Stimulated activated naive CD8-positive, alpha-beta T cell treated with anti-CD3 and anti-CD28 coated beads, Interleukin-15, amount 100 ng/mL, for 72 hours (primary cell): ENCODE measurements at regions not wholly inside any gene's neighbourhood (a gene's known extent, or its start where the extent isn't known, plus 50 kb on each side); places are given as distances from the start of the nearest gene placed in this dataset.
"Not testable (repeated sequence)": the region's sequence is repeated elsewhere in the genome, so short reads cannot be mapped to it uniquely, and the experiment has no call there.

Experiments
- ATAC-seq: fragments of 150-1000 bp; cut with Tn5 transposase; 2 replicates; pipeline ENCODE4 v1.10.0; 2021; ENCODE audit warnings: mild to moderate bottlenecking, moderate library complexity
- DNase-seq, 2 donors: peaks; one replicate each; pipeline ENCODE4 v3.0.0; 2021 to 2022
- H3K27ac Mint-ChIP-seq, 2 donors: one replicate each; pipeline ENCODE4 v1.8.0; 2022; ENCODE audit warnings: mild to moderate bottlenecking in 2 of 2, mixed read lengths in 2 of 2, moderate library complexity in 2 of 2
- H3K27me3 Mint-ChIP-seq: one replicate; pipeline ENCODE4 v1.8.0; 2022; ENCODE audit warnings: mixed read lengths
- H3K4me1 Mint-ChIP-seq: one replicate; pipeline ENCODE4 v1.8.0; 2022; ENCODE audit warnings: mild to moderate bottlenecking, mixed read lengths
- H3K4me3 Mint-ChIP-seq, 2 donors: one replicate each; pipeline ENCODE4 v1.8.0; 2022; ENCODE audit warnings: mild to moderate bottlenecking in 2 of 2, mixed read lengths in 2 of 2, moderate library complexity in 1 of 2
- H3K9me3 Mint-ChIP-seq, 2 donors: one replicate each; pipeline ENCODE4 v1.8.0; 2022; ENCODE audit warnings: mixed read lengths in 2 of 2

DNA sequence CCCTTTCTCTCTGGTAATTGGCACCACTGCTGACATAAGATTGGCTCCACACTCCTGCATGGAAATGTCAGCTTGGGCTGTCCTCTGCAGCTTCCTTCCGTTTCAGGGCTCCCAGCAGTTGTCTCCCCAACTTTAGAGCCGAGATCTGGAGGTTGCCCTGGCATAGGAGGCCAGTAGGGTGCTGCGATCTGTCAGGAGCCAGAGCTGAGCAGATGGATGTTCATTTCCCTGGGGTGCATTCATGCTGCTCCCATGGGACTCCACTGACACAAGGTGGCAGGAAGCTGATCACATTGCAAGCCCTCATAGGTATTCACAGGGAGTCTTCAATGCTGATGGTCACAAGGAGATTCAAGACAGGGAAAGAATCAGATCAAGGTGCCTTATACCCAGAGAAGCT lies 116.6 kb upstream of the RAI2 start:
- H3K9me3 Mint-ChIP-seq = no peaks in the 10 kb centered on the region
- DNase-seq (no peak), ATAC-seq (no peak)
- no peaks in the 10 kb centered on the region for H3K4me1 Mint-ChIP-seq
- H3K27me3 Mint-ChIP-seq = no peaks in the 10 kb centered on the region
- H3K4me3 Mint-ChIP-seq = no peak overlapping the region
- no peak overlapping the region for H3K27ac Mint-ChIP-seq

DNA sequence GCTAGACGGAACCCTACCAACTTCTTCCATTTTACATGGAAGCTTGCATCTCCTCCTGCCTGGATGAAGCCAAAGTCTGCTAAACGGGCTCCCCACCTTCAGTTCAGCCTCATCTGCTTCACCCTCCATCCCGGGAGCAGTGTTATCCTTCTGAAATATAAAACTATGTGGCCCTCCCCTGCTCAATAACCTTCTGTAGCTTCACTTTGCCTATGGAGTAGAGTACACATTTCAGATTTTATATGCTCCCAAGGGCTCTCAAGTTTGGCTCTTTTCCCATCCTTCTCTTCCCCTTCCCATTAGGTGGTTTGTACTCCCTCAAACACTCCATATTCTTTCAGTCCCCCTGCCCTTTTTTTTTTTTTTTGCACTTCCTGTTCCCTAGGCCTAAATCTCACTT lies 115.9 kb upstream of the RAI2 start:
- H3K27me3 Mint-ChIP-seq = no peaks in the 10 kb centered on the region
- H3K4me3 Mint-ChIP-seq = no peak overlapping the region
- ATAC-seq (no peak), DNase-seq (no peak)
- H3K27ac Mint-ChIP-seq = no peak overlapping the region
- no peaks in the 10 kb centered on the region for H3K9me3 Mint-ChIP-seq
- H3K4me1 Mint-ChIP-seq = no peaks in the 10 kb centered on the region

DNA sequence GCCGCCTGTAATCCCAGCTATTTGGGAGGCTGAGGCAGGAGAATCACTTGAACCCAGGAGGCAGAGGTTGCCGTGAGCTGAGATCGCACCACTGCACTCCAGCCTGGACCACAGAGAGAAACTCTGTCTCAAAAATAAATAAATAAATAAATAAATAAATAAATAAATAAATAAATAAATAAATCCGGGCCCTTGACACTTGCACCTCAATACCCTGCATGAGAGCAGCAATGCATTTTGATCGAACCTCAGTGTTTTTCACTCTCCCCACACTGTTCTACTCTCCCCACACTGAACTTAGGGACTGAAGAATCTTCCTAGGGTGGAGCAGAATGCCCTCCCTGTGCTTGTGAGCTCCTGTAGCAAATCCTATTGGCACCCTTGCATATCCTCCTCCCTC lies 114.3 kb upstream of the RAI2 start:
- not testable (repeated sequence) for H3K4me1 Mint-ChIP-seq, H3K27ac Mint-ChIP-seq, H3K9me3 Mint-ChIP-seq, ATAC-seq, H3K4me3 Mint-ChIP-seq, H3K27me3 Mint-ChIP-seq, DNase-seq

DNA sequence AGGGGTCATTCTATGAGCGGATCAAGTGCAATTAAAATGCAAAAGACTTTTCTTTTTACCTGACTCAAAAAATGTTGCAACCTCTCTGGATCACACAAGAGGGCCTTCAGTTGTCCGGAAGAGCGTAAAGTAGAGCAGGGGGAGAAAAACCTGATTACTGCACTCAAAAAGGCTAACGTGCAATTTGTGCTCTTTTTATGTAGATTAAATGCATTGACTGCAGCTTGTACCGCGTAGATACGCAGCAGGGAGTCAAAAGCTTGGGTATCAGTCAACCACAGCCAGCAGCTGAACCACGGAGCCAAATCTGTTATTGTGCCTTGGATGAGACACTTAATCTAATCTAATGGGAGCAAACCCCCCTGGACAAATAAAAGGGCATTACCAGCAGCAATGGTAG lies 107.3 kb upstream of the RAI2 start:
- no peaks in the 10 kb centered on the region for H3K4me1 Mint-ChIP-seq
- no peaks in the 10 kb centered on the region for H3K27me3 Mint-ChIP-seq
- DNase-seq (no peak), ATAC-seq (no peak)
- H3K4me3 Mint-ChIP-seq = no peak overlapping the region
- no peaks in the 10 kb centered on the region for H3K9me3 Mint-ChIP-seq
- no peak overlapping the region for H3K27ac Mint-ChIP-seq

DNA sequence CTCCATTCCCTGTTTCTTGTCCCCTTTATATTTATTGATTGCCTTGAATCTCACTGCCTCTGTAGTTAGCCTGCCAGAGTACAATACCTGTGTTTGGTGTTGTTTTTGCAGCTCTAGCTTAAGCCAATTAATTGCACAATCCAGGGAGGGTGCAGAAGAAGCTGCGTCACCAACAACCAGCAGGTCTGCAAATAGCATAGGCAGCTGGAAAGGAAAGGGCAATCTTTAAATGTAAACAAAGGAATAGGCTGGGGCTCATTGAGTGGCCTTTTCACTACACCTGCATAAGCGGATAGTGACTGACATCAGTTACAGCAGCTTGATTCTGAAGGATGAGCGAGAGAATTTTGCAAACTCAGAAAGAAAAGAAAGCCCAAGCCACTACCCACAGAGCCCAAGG lies 106.8 kb upstream of the RAI2 start:
- no peaks in the 10 kb centered on the region for H3K9me3 Mint-ChIP-seq

DNA sequence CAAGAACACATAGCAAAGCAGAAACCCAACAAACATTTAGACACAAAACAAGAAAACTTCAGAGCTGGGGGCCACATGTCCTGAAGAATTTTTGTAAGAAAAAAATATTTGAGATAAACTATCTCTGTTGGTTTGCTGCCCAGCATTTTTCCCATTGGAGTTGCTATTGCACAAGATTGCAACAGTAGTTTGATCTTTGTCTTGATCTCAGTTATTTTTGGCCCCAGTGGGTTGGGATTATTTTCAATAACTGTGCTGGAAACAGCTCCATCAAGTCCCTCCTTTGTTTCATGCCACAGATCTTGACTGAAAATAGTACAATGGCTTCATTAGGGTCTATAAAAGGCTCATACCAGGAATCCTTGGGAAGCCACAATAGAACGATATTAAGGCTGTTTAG lies 103.8 kb upstream of the RAI2 start:
- Mint-ChIP-seq H3K4me3 (no peak overlapping the region), H3K27me3 (no peaks in the 10 kb centered on the region), H3K27ac (no peak overlapping the region), H3K9me3 (no peaks in the 10 kb centered on the region), H3K4me1 (no peaks in the 10 kb centered on the region)
- no peak for ATAC-seq
- DNase-seq = no peak

More for the DNA sequence above, 106.8 kb upstream of the RAI2 start:
- no peak overlapping the region for H3K27ac Mint-ChIP-seq
- H3K4me3 Mint-ChIP-seq = no peak overlapping the region
- DNase-seq = no peak
- ATAC-seq = no peak
- no peaks in the 10 kb centered on the region for H3K27me3 Mint-ChIP-seq
- no peaks in the 10 kb centered on the region for H3K4me1 Mint-ChIP-seq

DNA sequence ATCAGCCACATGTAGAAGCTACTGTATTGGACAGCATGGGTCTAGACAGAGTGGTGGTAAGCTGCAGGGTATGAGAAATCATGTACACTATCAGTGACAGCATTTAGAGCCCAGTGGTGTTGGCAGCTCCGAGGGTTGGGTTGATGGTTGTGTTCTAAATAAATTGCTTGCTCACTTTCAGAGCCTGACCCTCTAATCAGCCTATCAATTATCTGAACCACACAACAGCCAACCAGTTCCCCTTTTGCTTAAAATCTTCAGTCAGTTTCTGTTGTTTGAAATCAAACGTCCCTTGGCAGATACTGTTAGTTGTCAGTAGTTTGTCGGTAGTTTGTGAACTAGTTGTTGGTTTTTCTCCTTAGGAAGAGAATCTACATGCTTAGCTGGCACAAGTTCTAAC lies 99.8 kb upstream of the RAI2 start:
- no peak for DNase-seq
- Mint-ChIP-seq H3K4me3 (no peak overlapping the region), H3K4me1 (no peaks in the 10 kb centered on the region)

DNA sequence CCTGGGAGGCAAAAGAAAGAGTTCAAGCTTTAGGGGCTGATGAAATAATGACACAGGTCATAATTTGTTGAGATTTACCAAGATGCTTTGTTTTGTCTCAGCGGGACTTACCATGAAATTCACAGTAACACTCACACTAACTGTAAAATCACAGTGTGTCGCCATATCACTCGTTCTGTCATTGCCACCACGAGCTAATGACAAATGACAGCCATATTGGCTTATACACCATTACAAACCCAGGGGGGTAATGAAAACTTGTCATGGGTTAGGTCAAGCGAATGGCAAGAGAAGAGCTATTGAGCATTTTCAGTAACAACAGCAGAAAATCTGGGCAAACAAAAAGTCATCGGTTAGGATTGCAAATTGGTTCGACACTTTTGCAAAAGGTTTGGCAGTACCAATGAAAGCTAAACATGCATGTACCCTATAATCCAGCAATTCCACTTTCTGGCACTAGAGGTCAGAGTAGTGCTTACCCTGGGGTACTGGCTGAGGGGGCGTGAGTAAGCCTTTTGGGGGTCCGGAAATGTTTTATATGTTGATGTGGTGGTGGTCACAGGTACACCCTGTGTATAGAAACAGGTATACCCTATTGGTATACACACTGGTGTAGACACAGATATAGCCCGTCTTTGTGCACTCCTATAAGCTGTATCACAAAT lies 83.9 kb upstream of the RAI2 start:
- peak overlapping the region in 1 of 2 donors; percentile 42 for H3K27ac Mint-ChIP-seq
- no peak overlapping the region for H3K4me3 Mint-ChIP-seq
- DNase-seq = peak in 1 of 2 donors; percentile 14
- no peaks in the 10 kb centered on the region for H3K4me1 Mint-ChIP-seq
- ATAC-seq = no peak
- peaks cover 0 to 4% of the 10 kb centered on the region in 2 donors for H3K9me3 Mint-ChIP-seq
- H3K27me3 Mint-ChIP-seq = no peaks in the 10 kb centered on the region

More for the DNA sequence above, 99.8 kb upstream of the RAI2 start:
- Mint-ChIP-seq H3K27ac (no peak overlapping the region), H3K9me3 (no peaks in the 10 kb centered on the region), H3K27me3 (peaks cover 11% of the 10 kb centered on the region)
- ATAC-seq = no peak

DNA sequence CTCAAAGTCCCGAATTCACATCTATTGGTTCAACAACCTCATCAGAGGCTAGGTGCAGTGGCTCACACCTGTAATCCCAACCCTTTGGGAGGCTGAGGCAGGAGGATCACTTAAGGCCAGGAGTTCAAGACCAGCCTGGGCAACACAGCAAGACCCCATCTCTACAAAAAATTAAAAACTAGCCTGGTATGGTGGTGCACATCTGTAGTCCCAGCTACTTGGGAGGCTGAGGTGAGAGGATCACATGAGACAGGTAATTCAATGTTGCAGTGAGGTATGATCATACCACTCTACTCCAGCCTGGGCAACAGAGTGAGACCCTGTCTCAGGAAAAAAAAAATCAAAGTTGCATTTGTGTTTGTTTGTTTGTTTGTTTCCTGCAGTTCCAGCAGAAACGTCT lies 80.1 kb upstream of the RAI2 start:
- not testable (repeated sequence) for ATAC-seq, H3K4me3 Mint-ChIP-seq, H3K9me3 Mint-ChIP-seq, H3K27me3 Mint-ChIP-seq, DNase-seq, H3K27ac Mint-ChIP-seq, H3K4me1 Mint-ChIP-seq

DNA sequence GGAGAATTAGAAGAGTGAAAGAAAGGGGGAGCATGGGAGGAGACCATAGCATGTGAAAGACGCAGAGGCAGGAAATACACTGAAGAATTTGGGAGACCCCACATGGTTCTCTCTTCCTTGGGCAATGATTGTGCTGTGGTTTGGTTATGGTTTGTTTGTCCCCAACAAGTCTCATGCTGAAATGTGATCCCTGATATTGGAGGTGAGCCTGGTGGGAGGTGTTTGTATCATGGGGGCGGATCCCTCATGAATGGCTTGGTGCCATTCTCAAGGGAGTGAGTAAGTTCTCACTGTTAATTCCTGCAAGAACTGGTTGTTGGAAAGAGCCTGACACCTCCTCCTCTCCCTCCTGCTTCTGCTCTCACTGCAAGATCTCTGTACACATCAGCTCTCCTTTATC lies 78.6 kb upstream of the RAI2 start:
- H3K4me1 Mint-ChIP-seq = no peaks in the 10 kb centered on the region
- H3K27ac Mint-ChIP-seq = no peak overlapping the region
- DNase-seq (no peak), ATAC-seq (no peak)
- no peaks in the 10 kb centered on the region for H3K9me3 Mint-ChIP-seq
- no peaks in the 10 kb centered on the region for H3K27me3 Mint-ChIP-seq
- H3K4me3 Mint-ChIP-seq = no peak overlapping the region

DNA sequence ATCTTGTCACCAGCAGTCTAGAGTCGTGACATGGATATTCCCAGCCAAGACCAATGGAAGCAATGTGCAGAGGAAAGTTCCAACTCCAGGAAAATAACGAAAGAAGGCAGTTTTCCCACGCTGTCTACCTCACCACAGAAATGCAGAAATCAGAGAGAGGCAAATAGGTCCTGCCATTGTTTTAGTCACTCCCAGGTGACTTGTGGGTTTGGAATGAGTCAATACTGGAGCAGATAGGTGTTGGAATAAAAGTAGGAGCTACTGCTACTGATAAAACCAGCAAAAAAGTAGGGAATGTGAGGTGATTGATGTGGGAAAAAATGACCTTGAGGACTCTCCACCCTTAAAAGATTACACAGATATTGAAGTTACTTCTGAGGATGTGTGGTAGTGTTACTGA lies 72.8 kb upstream of the RAI2 start:
- ATAC-seq = no peak
- Mint-ChIP-seq H3K4me1 (no peaks in the 10 kb centered on the region), H3K27ac (no peak overlapping the region), H3K9me3 (no peaks in the 10 kb centered on the region), H3K27me3 (no peaks in the 10 kb centered on the region), H3K4me3 (no peak overlapping the region)
- no peak for DNase-seq

DNA sequence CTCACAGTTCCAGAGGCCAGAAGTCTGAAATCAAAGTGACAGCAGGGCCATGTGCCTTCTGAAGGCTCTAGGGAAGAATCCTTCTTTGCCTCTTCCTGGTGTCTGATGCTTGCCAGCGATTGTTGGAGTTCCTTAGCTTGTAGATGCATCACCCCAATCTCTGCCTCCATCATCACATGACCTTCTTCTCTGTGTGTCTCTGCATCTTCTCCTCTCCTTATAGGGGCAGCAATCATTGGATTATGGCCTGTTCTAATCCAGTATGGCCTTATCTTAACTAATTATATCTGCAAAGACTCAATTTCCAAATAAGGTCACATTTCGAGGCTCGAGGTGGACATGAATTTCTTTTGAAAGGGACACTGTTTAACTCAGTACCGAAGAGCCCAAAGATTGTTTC lies 71.7 kb upstream of the RAI2 start:
- ATAC-seq (no peak), DNase-seq (no peak)
- Mint-ChIP-seq H3K4me1 (no peaks in the 10 kb centered on the region), H3K4me3 (no peak overlapping the region), H3K27me3 (no peaks in the 10 kb centered on the region), H3K9me3 (no peaks in the 10 kb centered on the region), H3K27ac (no peak overlapping the region)

DNA sequence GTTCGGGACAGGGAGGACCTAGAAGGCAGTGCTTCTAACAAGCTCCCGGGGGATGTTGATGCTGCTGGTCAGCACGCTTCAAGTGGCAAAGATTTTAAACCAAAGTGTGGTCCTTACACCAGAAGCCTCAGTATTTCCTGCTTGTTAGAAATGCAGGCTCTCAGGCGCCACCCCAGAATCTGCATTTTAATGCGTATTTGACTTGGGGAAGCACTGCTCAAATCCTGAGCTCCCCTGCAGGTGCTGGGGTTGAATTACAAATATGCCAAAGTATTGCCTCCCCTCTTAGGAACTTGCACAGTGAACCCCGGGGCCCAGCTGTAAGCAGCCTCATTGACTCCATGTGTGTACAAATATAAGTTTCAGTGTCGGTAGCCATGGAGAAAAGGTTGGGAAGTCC lies 70.8 kb upstream of the RAI2 start:
- no peak overlapping the region for H3K27ac Mint-ChIP-seq
- H3K9me3 Mint-ChIP-seq = no peaks in the 10 kb centered on the region
- no peaks in the 10 kb centered on the region for H3K4me1 Mint-ChIP-seq
- no peak overlapping the region for H3K4me3 Mint-ChIP-seq
- no peaks in the 10 kb centered on the region for H3K27me3 Mint-ChIP-seq
- ATAC-seq (no peak), DNase-seq (no peak)

DNA sequence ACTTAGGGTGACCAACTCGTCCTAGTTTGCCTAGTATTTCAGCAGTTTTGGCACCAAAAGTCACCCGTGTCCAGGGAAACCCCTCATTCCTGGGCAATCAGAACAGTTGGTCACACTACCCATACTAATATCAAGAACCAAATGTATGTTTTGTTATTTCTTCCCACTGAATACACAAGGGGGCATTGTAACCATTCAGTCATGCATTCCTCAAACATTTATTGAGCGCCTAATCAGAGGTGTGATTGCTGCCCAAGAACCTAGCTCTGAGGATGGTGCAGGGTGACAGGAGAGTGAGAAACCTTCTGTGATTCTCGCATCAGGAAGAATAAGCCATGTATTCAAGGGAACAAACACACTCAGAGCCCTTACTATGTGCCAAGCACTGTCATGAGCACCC lies 69.8 kb upstream of the RAI2 start:
- Mint-ChIP-seq H3K9me3 (peaks cover 6 to 8% of the 10 kb centered on the region in 2 donors), H3K4me3 (no peak overlapping the region), H3K4me1 (no peaks in the 10 kb centered on the region), H3K27me3 (no peaks in the 10 kb centered on the region), H3K27ac (no peak overlapping the region)
- ATAC-seq (no peak), DNase-seq (no peak)

DNA sequence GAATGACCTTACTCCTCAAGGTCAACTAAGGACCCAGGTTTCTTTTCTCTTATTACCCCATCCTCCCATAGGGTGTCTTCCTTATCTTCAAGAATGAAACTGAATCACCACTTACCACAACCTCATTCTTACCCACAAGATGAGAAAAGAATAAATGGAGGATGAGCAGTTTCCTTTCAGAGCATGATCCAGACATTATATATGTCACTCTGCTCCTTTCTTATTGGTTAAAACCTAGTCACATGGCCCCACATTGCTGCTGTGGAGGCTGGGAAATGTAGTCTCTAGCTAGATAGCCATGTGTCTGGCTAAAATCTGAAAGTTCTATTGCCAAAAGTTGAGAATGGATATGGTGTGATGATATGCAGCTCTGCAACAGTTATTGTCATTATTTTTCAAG lies 62.4 kb upstream of the RAI2 start:
- peaks cover 6 to 8% of the 10 kb centered on the region in 2 donors for H3K9me3 Mint-ChIP-seq
- no peak overlapping the region for H3K4me3 Mint-ChIP-seq
- DNase-seq (no peak), ATAC-seq (peak; percentile 88)
- H3K27me3 Mint-ChIP-seq = no peaks in the 10 kb centered on the region
- H3K27ac Mint-ChIP-seq = peak overlapping the region in 1 of 2 donors; percentile 42
- no peaks in the 10 kb centered on the region for H3K4me1 Mint-ChIP-seq

DNA sequence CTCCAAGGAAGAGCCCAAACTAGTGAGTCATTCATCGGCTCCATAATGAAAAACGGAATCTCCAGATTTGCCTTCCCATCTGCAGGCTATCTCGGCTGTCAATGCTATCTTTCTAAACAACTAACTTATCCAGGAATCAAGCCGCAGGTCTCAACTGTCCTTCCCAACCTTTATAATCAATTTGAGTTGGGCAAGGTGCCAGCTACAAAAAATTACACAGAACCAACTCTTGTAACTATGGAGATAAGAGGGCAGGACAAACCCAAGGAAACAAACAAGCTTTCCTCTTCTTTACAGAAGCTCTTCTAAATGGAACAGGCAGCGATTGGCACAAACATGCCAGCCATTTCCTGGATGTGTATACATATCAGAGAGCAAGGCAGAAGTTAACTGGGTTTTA lies 61.2 kb upstream of the RAI2 start:
- Mint-ChIP-seq H3K4me1 (no peaks in the 10 kb centered on the region), H3K27me3 (no peaks in the 10 kb centered on the region), H3K4me3 (no peak overlapping the region), H3K27ac (no peak overlapping the region), H3K9me3 (peaks cover 6 to 8% of the 10 kb centered on the region in 2 donors)
- no peak for DNase-seq
- ATAC-seq = no peak

DNA sequence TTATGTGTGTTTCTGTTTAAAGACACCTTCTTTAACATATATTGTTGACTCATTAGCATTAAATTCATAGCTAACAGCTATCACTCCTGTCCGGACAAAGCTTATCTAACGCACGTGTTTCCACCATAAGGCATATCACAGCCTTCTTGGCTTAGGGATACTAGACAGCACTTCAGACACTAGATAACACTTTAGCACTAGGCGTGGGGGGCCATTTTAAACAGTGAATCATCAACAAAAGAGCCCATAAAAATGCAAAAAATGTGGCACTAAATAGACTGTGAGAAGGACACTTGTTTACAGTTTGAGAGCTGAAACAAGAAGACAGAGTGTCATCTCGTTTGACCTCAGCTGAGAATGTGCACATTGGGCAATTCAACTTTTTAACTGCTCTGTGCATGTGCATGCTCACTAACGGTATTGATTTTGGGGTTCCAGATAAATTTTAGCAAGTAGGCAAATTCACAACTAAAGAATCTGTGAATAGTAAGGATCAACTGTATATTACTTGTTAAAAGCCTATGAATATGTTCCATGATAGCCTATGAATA lies 58.9 kb upstream of the RAI2 start:
- H3K27ac Mint-ChIP-seq = no peak overlapping the region
- no peak for ATAC-seq
- DNase-seq = no peak
- no peak overlapping the region for H3K4me3 Mint-ChIP-seq
- H3K4me1 Mint-ChIP-seq = no peaks in the 10 kb centered on the region
- no peaks in the 10 kb centered on the region for H3K27me3 Mint-ChIP-seq
- H3K9me3 Mint-ChIP-seq = no peaks in the 10 kb centered on the region
